MM.1S (cell line): ENCODE measurements at regions not wholly inside any gene's neighbourhood (a gene's known extent, or its start where the extent isn't known, plus 50 kb on each side); places are given as distances from the start of the nearest gene placed in this dataset.

Experiments used
- DNase-seq: peaks from one replicate; pipeline ENCODE4 v3.0.0-alpha.2; 2015
- H2AFZ ChIP-seq: fragments of 300-600 bp; sonication (generic); 2 replicates; pipeline ENCODE4 v1.6.0; 2016; ENCODE audit warnings: antibody characterized with exemption, low read length
- H3F3A ChIP-seq: fragments of 300-600 bp; sonication (generic); 2 replicates; pipeline ENCODE4 v1.6.1; 2016; ENCODE audit warnings: mild to moderate bottlenecking, antibody characterized with exemption, low read length, moderate library complexity, mixed read lengths; ENCODE audit not compliant: insufficient read depth
- H3K27ac ChIP-seq: fragments of 300-600 bp; sonication (generic); 2 replicates; pipeline ENCODE4 v1.5.1; 2016; ENCODE audit warnings: mild to moderate bottlenecking, low read length
- H3K27me3 ChIP-seq: fragments of 300-600 bp; sonication (generic); replicated peaks from 2 replicates; pipeline ENCODE4 v1.6.0; 2016; ENCODE audit warnings: low read length; ENCODE audit not compliant: insufficient read depth
- H3K36me3 ChIP-seq: fragments of 300-600 bp; sonication (generic); replicated peaks from 2 replicates; pipeline ENCODE4 v1.6.1; 2016; ENCODE audit warnings: mild to moderate bottlenecking, low read length, mixed read lengths; ENCODE audit not compliant: insufficient read depth
- H3K4me1 ChIP-seq: fragments of 300-600 bp; sonication (generic); 2 replicates; pipeline ENCODE4 v1.6.1; 2016; ENCODE audit warnings: low read length, mixed read lengths
- H3K4me2 ChIP-seq: fragments of 300-600 bp; sonication (generic); 2 replicates; pipeline ENCODE4 v1.6.0; 2016; ENCODE audit warnings: low read depth, low read length
- H3K4me3 ChIP-seq: fragments of 300-600 bp; sonication (generic); 2 replicates; pipeline ENCODE4 v1.5.1; 2016; ENCODE audit warnings: low read length, mixed read lengths
- H3K79me2 ChIP-seq: fragments of 300-600 bp; sonication (generic); 2 replicates; pipeline ENCODE4 v1.6.1; 2016; ENCODE audit warnings: mixed run types, low read length, mixed read lengths
- H3K9ac ChIP-seq: fragments of 300-600 bp; sonication (generic); 2 replicates; pipeline ENCODE4 v1.6.1; 2016; ENCODE audit warnings: low read length, mixed read lengths
- H3K9me2 ChIP-seq: fragments of 300-600 bp; sonication (generic); replicated peaks from 2 replicates; pipeline ENCODE4 v1.6.1; 2016; ENCODE audit warnings: mild to moderate bottlenecking, low read length, mixed read lengths; ENCODE audit not compliant: insufficient read depth
- H3K9me3 ChIP-seq: fragments of 300-600 bp; sonication (generic); replicated peaks from 2 replicates; pipeline ENCODE4 v1.6.1; 2016; ENCODE audit warnings: mild to moderate bottlenecking, low read length, mixed read lengths; ENCODE audit not compliant: insufficient read depth
- H4K20me1 ChIP-seq: fragments of 300-600 bp; sonication (generic); 2 replicates; pipeline ENCODE4 v1.6.1; 2016; ENCODE audit warnings: mild to moderate bottlenecking, low read length, moderate library complexity, mixed read lengths; ENCODE audit not compliant: insufficient read depth
- EZH2 ChIP-seq: fragments of 300-600 bp; sonication (generic); optimal IDR thresholded peaks from 2 replicates; pipeline ENCODE3; 2017; ENCODE audit warnings: low read depth, mild to moderate bottlenecking, antibody characterized with exemption, low read length, mixed read lengths
- EZH2phosphoT487 ChIP-seq: fragments of 300-600 bp; sonication (generic); IDR thresholded peaks from 2 replicates; pipeline ENCODE4 v1.6.1; 2018; ENCODE audit warnings: antibody characterized with exemption, low read length
- TF ChIP-seq, protein P1 (sequence below): fragments of 300-600 bp; sonication (generic); IDR thresholded peaks from 2 replicates; pipeline ENCODE4 v1.5.1; 2016; ENCODE audit warnings: antibody characterized with exemption, low read length, mixed read lengths

DNA sequence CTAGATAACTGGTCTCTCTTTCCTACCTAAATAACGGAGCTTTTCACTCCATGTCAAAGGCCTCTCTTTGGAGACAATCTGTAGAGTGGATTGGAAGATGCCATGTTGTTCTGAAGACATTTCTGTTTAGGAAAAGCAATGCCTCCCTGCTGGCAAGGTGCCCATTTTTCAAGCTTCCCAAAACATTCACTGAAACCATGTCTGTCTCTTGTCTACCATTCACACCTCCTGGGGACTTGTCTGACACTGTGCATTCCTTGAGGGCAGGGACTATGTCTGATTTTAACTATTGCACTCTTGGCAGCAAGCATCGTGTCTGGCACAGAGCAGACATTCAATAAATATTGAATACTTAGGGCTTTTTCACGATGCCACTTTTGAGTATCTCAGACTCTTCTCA is 528.9 kb upstream of the NRP1 start:
- Histone ChIP-seq H3K36me3 (no peaks in the 10 kb centered on the region), H3K4me3 (no peak overlapping the region), H3K4me2 (no peak overlapping the region), H3K9me3 (no peaks in the 10 kb centered on the region), H3K9ac (no peak overlapping the region), H3K4me1 (no peaks in the 10 kb centered on the region), H2AFZ (no peak overlapping the region), H4K20me1 (no peaks in the 10 kb centered on the region), H3K27ac (no peak overlapping the region), H3K27me3 (no peaks in the 10 kb centered on the region), H3K79me2 (no peaks in the 10 kb centered on the region), H3F3A (no peaks in the 10 kb centered on the region), H3K9me2 (no peaks in the 10 kb centered on the region)
- no peak for DNase-seq
- TF ChIP-seq, protein P1, sequence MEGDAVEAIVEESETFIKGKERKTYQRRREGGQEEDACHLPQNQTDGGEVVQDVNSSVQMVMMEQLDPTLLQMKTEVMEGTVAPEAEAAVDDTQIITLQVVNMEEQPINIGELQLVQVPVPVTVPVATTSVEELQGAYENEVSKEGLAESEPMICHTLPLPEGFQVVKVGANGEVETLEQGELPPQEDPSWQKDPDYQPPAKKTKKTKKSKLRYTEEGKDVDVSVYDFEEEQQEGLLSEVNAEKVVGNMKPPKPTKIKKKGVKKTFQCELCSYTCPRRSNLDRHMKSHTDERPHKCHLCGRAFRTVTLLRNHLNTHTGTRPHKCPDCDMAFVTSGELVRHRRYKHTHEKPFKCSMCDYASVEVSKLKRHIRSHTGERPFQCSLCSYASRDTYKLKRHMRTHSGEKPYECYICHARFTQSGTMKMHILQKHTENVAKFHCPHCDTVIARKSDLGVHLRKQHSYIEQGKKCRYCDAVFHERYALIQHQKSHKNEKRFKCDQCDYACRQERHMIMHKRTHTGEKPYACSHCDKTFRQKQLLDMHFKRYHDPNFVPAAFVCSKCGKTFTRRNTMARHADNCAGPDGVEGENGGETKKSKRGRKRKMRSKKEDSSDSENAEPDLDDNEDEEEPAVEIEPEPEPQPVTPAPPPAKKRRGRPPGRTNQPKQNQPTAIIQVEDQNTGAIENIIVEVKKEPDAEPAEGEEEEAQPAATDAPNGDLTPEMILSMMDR: no peak
- TF ChIP-seq EZH2 (no peak), EZH2phosphoT487 (no peak)

GRCh38 chr10:33862536-33863105 is 528.2 kb upstream of the NRP1 start:
- H3K4me3 ChIP-seq: no peak overlapping the region
- no peaks in the 10 kb centered on the region for H3K9me3 ChIP-seq
- no peaks in the 10 kb centered on the region for H3K79me2 ChIP-seq
- H3K9ac ChIP-seq: no peak overlapping the region
- no peak overlapping the region for H3K4me2 ChIP-seq
- no peak overlapping the region for H2AFZ ChIP-seq
- no peaks in the 10 kb centered on the region for H4K20me1 ChIP-seq
- TF ChIP-seq EZH2phosphoT487: no peak
- TF ChIP-seq, protein P1: no peak
- TF ChIP-seq EZH2: no peak
- H3K27me3 ChIP-seq: no peaks in the 10 kb centered on the region
- H3K4me1 ChIP-seq: no peaks in the 10 kb centered on the region
- no peaks in the 10 kb centered on the region for H3K9me2 ChIP-seq
- H3K36me3 ChIP-seq: no peaks in the 10 kb centered on the region
- no peak for DNase-seq
- H3K27ac ChIP-seq: no peak overlapping the region
- no peaks in the 10 kb centered on the region for H3F3A ChIP-seq

GRCh38 chr10:33861833-33862232 is 527.4 kb upstream of the NRP1 start:
- no peaks in the 10 kb centered on the region for H3K9me2 ChIP-seq
- H3K4me1 ChIP-seq: no peaks in the 10 kb centered on the region
- H3K4me2 ChIP-seq: no peak overlapping the region
- H3K9ac ChIP-seq: no peak overlapping the region
- H3F3A ChIP-seq: no peaks in the 10 kb centered on the region
- no peaks in the 10 kb centered on the region for H4K20me1 ChIP-seq
- H3K79me2 ChIP-seq: no peaks in the 10 kb centered on the region
- H3K27me3 ChIP-seq: no peaks in the 10 kb centered on the region
- DNase-seq: no peak
- no peak overlapping the region for H3K4me3 ChIP-seq
- H2AFZ ChIP-seq: no peak overlapping the region
- no peak for TF ChIP-seq EZH2
- TF ChIP-seq, protein P1: no peak
- TF ChIP-seq EZH2phosphoT487: no peak
- no peaks in the 10 kb centered on the region for H3K36me3 ChIP-seq
- no peaks in the 10 kb centered on the region for H3K9me3 ChIP-seq
- H3K27ac ChIP-seq: no peak overlapping the region
